KOPT-K1 (cell line): ENCODE measurements at regions not wholly inside any gene's neighbourhood (a gene's known extent, or its start where the extent isn't known, plus 50 kb on each side); places are given as distances from the start of the nearest gene placed in this dataset.

ENCODE experiments used
- H3K27ac ChIP-seq: fragments of 200-600 bp; sonication (generic); 2 replicates; pipeline ENCODE4 v1.5.1; 2016; ENCODE audit warnings: antibody characterized with exemption, mild to moderate bottlenecking, low read depth, low read length; ENCODE audit not compliant: poor library complexity, severe bottlenecking
- H3K36me3 ChIP-seq: fragments of 200-600 bp; sonication (generic); 2 replicates; pipeline ENCODE4 v1.5.1; 2017; ENCODE audit warnings: antibody characterized with exemption, mild to moderate bottlenecking, low read length, moderate library complexity; ENCODE audit not compliant: insufficient read depth
- H3K9me3 ChIP-seq: fragments of 200-600 bp; sonication (generic); 2 replicates; pipeline ENCODE4 v1.5.1; 2017; ENCODE audit warnings: antibody characterized with exemption, low read length, mild to moderate bottlenecking; ENCODE audit not compliant: insufficient read depth, poor library complexity, severe bottlenecking

DNA sequence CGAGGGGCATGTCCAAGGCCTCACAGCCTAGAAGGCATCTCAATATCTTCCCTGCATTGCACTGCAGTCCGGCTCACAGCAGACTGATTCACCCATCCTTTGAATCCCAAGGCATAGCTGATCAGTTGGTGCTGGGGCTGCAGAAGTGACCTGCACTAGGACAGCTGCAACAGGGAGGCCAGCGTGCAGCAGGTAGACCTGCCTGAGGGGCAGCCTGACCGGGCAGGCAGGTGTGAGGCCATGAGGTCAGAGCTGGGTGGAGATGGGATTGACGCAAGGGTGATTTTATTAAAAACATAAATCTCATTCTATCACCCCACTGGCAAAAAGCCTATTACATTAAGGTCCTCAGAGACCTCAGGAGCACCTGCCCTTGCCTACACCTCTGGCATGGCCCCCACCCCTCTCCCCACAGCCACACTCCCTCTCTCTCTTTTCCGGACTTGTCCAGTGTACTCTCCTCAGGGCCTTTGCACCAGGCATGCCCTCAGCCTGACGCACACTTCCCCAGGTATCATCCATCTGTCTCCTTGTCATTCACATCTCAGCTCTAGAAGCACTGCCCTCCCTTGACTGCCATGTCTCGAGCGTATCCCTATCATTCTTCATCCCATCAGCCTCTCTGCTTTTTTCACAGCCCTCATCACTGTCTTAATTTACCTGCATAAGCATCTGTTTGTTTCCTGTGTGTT lies 63.5 kb upstream of the WIPF1 start:
- Histone ChIP-seq H3K9me3 (peaks cover 1% of the 10 kb centered on the region), H3K27ac (no peak overlapping the region), H3K36me3 (peaks cover 8% of the 10 kb centered on the region; the same call in 1 of the 2 replicates)

DNA sequence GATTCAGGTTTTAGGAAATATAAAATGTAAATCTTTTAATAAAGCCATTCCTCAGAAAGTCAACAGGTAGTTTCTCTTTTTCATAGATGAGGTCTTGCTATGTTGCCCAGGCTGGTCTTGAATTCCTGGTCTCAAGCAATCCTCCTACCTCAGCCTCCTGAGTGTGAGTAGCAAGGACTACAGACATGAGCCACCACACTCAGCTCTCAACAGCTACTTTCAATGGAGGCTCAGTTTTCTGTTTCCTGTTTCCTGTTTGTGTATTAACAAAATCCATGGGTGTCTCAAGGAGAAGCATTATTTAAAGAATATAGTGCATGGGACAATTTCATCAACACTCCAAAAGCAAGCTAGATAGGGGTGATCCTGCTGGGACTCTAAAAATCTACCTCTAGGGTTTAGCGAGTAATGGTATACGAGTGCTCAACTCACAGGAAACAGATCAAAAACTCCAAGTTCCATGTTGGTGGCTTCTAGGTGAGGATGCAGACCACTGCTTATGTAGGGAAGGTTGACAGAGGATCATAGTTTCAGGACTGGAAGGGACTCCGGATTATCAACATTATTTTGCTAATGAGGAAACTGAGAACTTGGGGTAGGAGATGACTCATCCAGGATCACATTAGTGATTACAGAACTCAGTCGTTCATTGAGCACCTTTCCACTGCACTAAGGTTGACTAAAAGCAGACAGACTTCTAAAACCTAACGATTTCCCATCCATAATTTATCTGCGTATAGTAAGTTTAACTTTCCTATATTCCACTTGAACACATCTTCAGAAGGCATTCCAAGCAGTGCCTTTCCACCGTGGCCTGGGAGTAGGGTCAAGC lies 61.7 kb upstream of the WIPF1 start:
- H3K9me3 ChIP-seq = peaks cover 10% of the 10 kb centered on the region
- peaks cover 13% of the 10 kb centered on the region; the same call in 1 of the 2 replicates for H3K36me3 ChIP-seq
- H3K27ac ChIP-seq = peak overlapping the region; percentile 3

- peaks cover 13% of the 10 kb centered on the region; the same call in 1 of the 2 replicates for H3K36me3 ChIP-seq
- no peak overlapping the region for H3K27ac ChIP-seq
- H3K9me3 ChIP-seq = peaks cover 10% of the 10 kb centered on the region
These were observed 59.1 kb upstream of the WIPF1 start for GRCh38 chr2:174656676-174657176.

- Histone ChIP-seq H3K36me3 (peaks cover 13% of the 10 kb centered on the region; the same call in 1 of the 2 replicates), H3K9me3 (peaks cover 10% of the 10 kb centered on the region), H3K27ac (no peak overlapping the region)
These were observed 58.4 kb upstream of the WIPF1 start for GRCh38 chr2:174656035-174656434.

- Histone ChIP-seq H3K36me3 (peaks cover 6% of the 10 kb centered on the region; the same call in 1 of the 2 replicates), H3K9me3 (peaks cover 11% of the 10 kb centered on the region), H3K27ac (no peak overlapping the region)
These were observed 56.9 kb upstream of the WIPF1 start for GRCh38 chr2:174654419-174654941.

- Histone ChIP-seq H3K9me3 (peaks cover 13% of the 10 kb centered on the region), H3K36me3 (no peaks in the 10 kb centered on the region), H3K27ac (no peak overlapping the region)
These were observed 51.3 kb upstream of the WIPF1 start for GRCh38 chr2:174648896-174649295.
